Activated CD4-positive, alpha-beta T cell treated with anti-CD3 and anti-CD28 coated beads for 4 hours (primary cell): ENCODE measurements at regions not wholly inside any gene's neighbourhood (a gene's known extent, or its start where the extent isn't known, plus 50 kb on each side); places are given as distances from the start of the nearest gene placed in this dataset.

Source experiments
- DNase-seq, 2 donors: peaks; one replicate each; pipeline ENCODE4 v3.0.0-alpha.2; 2020

DNA sequence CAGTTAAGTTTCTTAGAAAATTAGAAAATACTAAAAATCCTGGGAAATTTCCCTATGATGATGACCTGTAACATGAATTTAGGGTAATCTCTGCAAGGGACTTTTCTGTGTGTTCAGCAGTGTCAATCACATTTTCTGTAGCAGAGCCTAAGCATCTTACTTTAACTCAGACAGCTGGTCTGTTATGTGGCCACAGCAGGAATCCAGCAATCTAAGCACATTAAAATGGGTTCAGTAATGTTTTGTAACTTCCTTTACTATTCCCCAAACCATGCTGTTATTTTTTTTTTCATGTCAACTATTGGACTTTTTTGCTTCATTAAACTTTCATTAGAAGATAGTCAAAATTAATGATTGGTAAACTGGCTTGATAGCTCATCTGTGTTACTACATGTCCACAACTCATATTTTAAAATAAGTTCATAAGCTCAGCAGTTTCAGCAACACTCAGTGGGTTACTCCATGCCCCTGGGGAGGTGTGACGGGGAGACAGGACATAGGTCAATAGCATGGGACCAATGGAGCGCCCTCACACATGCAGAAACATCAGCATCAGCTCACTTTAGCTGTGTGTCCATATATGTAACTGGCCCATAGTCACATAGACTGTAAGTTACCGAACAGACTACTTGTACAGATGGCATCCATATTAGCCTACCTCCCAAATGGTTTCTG is 168.0 kb upstream of the PACRGL start:
- DNase-seq: no peak

DNA sequence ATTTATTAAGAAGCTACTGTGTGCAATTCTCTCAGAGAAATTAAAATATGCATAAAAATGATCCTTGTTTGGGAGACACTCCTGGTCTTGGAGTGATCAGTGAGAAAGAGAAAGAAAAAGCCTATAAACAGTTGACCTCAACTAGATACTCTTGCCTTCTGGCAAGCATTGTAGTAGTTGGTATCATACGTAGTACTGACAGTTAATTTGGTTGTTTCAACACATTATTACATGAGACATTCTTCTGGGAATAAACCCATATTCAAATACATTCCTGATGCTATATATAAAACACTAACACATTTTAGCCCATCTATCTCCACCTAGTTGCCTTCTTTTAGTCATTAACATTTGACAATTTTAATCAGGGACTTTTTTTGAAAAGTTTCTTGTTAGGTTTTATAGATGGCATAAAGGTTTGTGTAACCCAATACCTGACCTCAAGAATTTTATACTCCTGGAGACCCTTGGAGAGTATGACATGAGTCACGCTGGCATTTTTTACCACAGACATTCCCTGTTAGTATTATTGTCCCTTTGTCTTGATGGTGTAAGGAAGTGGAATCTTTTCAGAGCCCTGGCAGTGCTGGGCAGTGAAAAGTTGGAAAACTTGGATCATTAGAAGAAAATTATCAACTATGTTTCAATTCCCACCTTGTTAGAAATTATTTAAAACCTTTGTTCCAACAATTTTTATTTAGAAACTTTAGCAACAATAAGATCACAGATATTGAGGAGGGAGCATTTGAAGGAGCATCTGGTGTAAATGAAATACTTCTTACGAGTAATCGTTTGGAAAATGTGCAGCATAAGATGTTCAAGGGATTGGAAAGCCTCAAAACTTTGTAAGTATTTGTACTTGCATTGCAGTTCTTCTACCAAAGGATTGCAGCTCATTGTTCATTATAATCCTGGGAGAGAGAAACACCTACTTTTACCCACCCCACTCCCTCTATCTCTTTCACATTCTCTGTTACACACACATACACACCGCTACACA is 167.1 kb upstream of the PACRGL start:
- no peak for DNase-seq

DNA sequence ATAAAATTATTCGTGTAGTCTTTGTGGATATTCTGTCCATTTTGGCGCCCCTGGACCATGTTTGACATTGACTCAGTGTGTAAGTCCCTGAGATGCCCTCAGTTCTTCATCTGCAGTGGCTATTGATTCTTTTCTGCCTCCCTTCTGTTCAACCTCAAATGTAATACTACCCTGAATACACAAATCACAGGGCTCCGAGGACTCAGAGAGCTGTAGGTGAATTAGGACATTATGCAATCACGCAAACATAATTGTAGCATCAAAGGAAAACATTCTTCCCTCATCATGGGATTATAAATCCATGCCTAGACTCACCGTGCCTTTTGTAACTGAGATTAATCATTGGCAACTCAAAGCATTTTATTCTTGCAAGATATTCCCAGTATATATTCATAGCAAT is 161.4 kb upstream of the PACRGL start:
- DNase-seq: no peak

DNA sequence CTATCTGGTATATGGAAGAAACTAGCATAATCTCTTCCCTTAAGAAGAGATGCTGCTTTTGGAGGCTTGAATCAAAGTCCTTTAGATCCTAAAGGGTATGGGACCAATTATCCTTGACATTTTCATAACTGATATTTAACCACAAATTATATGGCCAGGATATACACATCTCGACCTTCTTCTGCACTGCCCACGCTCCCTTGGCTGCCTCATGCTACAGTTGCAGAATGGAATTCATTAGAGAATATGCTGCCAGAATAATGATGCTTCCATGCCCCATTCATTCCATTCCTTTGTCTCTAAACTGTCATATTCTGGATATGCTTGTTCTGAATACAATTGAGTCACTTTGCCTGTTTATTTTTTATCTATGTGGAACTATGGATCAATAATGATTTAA is 157.1 kb upstream of the PACRGL start:
- no peak for DNase-seq

DNA sequence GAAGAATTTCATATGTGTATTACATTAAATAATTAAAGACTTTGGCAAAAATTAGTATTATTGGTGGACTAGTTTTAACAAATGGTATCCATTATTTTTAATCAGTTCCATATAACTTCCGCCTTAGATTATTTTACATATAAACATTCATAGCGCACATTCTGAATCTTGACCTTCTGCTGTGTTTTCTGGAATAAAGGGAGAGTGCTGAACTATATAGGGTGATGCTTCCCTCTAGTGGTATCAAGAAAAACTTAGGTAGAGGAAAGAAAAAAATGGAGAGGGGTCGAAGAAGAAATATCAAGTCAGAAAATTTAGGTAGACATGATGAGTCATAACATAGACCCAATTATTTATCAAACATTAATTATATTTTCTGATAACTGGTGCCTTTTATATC is 155.6 kb upstream of the PACRGL start:
- DNase-seq: no peak

DNA sequence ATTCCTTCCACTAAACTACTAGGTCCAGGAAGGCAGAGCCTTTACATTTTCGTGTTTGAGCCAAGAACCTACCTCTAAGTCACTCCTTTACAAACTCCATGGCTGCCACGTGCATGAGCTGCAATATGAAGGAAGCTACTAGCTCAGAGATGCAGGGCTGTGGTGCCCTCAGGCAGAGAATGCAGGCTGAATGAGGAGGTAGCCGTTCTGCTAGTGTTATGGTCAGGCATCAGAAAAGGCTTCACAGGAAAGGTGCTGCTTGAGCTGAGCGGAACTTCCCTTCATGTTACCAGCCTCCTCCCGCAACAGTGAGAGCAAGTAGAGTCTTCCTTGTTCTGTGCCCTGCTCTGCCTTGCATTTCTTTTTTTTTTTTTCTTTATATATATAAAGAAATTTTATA is 148.3 kb upstream of the PACRGL start:
- no peak for DNase-seq

DNA sequence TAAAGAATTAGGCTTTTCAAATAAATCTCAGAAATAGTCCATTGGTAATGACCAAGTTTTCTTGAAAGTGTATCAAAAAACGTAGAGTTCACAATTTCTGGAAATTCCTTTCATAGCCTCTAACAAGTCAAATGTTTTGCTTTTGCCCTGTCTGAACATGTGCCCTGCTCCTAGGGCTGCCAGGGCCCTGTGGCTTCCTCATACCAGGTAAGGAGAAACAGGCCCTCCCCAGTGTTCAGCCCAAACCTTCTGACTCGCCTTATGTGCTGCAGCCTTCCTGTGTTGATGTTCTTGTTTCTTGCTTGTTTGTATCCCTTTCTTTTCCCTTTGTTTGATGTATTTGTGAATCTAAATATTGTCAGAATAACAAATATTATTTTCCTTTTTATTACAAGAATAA is 146.1 kb upstream of the PACRGL start:
- DNase-seq: no peak

DNA sequence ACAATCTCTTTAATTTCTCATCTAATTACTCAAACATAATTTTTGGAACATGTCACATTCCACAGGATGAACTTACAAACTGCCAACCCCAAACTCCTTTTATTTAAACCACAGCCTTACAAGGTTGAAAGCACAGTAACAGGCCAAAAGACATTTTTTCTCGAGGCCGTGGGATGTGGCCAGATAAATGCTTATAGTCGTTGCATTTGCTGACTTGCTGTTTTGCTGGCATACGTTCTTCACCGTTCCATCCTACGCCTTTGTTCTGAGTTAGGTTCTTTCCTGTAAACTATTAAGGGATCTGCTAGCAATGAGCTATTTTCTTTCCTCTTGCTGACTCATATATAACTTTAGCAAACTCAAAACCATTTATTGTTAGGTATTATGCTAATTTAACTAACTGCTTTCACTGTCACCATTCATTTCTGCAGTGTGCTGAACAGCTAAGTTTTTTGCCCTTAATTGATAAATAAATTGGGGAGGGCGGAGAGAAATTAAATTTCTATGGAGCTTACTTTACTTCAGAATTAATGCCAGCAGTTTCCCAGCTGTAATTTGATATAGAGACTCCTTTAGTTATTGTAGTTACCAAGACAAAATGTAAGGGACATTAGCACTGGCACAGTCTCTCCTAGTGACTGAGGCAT is 135.1 kb upstream of the PACRGL start:
- DNase-seq: no peak

DNA sequence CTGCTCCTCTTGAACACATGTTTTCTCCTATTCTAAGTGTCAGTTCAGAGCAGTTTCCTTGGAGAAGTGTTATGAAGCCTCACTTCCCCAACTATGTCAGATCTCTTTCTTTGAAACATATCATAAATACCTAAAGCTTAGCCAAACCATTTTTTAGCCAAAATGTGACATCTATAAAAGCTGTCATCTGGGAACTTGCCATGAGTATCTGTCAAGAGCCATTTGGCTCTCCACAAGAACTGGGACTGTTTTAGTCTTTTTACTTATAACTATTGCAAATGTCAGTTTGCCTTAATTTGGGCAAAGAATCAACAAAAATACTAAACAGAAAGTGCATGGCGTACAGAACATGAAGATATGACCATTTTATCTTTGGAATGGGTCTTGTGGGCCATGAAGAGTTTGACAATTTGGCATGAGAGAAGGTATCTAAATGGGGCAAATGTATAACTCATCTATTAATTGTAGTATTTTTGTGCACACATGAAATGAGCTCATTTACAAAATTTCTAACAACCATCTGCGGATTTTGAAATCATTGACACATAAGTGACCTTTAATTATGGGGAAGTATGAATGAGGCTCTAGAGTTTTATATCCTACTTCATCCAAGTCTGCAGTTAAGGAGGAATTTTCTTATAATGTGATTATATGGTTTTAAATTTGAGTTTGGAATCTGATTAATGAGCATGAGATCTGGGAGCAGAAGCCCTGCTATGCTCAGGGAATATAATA is 129.1 kb upstream of the PACRGL start:
- DNase-seq: no peak

DNA sequence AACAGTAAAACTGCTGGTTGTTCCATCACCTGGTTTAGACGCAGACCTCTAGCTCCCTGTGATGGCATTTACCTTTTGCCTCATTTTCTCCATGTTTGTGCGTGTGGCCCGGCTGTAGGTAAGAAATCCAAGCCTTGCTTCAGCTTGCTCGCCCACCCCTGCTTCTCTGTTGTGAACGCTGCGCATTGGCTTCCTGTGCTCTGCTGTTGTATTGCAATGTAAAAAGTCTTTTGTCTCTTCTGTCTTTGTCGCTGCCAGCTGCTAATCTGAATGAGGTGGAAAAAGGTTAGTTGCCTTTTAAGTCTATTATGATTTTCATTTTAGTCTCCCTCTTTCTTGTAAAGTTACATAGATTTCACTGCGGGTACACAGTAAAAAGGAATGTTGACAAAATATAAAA is 127.3 kb upstream of the PACRGL start:
- no peak for DNase-seq

DNA sequence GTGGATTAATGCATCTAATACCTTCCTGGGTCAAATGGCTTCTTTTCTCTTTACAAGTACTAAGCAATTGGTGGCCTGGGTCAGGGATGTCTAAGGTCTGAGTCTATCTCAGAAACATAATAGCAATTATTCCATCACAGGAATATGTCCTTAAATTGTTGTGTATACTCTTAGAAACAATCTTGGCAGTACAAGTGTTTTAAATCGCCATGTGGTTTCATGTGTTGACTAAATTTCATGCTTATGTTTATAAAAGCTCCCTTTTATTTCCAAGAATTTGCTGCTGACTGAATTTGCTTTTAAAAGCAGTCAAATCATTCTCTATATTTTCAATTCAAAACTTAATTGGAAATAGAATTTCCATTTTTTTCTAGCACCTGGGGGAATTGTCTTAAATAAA is 125.3 kb upstream of the PACRGL start:
- no peak for DNase-seq

DNA sequence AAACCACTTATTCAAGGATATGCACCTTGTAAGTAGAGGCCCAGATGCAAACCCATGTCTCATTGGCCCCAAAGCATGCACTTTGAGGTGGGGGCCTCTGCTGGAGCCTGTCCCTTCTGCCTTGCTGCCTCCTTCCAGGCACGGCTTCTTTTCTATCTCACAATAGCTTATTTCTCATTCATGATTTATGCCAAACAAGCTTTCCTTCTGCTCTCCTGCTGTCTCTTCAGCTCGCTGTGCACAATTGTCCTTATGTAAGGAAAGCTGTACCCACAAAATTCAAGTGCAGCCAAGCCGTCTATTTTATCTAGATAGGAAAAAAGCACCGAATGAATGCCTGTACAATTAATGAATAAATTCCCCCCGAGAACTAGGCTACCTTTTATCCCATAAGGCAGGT is 124.8 kb upstream of the PACRGL start:
- no peak for DNase-seq

DNA sequence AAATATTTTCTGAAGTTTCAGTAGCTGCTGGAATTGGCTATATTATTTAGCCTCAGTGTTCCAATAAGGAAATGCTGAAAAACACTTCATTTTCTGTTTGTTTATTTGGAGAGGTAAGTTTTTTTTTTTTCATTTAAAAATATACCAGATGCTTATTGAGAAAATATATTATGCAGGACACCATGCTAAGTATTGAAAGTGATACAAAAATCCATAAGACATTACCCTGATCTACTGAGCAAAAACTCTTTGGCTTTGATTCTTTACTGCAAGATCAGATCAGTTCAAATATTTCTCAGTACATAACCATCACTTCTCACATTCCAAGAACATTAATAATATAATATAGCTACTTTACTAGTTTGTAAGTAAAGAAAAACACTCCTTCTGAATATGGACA is 123.4 kb upstream of the PACRGL start:
- no peak for DNase-seq

DNA sequence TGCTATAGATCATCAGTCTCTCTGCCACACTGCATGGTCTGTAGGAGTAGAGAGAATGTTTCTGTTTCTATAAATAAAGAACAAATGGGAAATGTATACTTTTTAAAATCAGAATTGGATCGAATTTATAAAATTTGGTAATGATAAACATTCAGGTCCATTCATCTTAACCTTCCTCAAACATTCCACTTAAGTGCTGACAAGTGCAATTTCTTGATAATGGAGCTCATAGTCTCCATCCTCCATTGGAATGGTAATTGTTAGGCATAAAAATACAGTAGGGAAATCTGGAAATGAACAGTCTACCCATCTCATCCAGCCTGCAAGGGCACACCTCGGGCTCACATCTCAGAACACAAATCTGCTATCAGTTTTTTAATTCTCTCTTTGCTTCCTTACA is 122.6 kb upstream of the PACRGL start:
- DNase-seq: no peak

DNA sequence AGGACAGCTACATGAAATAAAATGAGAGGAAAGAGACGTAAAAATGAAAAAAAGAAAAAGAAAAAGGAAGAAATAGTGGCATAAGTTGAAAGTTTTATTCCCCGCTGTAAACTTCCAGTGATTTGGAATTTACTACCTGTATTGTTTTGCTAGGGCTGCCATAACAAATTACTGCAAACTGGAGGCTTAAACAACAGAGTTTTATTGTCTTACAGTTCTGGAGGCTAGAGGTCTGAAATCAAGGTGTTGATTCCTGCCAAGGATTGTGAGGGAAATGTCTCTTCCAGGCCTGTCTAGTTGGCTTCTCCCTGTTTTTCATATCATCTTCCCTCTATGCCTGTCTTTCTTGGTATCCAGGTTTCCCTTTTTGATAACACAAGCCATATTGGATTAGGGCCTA is 119.4 kb upstream of the PACRGL start:
- no peak for DNase-seq

DNA sequence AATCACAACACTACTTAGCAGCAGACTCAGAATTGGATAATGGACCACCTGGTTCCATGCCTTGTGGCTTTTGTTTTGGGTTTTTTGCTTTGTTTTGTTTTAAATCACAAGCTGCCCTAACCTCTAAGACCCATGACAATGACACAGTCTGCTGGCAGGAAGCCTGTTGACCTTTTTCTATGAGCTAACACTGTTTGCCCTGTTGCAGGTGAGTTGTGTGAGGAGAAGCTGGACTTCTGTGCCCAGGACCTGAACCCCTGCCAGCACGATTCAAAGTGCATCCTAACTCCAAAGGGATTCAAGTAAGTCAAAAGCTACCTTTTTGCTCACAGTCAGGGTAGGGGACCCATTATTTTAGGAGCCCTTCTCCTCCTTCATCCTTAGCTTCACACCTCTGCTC is 110.8 kb upstream of the PACRGL start:
- DNase-seq: no peak

DNA sequence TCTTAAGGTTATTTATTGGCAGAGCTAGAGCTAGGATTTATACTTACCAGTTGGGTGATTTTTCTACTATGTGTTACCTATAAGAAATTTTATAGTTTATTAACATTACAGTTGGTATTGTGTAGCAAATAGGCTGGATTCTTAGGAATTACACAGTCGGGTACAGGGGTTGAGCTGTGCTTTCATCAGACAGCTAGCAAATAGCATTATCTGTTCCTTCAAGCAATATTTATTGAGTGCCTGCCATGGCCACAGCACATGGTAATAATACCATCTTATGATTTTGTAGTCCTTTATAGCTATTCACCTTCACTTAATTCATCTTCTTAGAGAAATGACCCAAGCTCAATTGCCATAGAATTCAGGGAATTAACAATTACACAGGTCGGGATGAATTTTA is 109.4 kb upstream of the PACRGL start:
- no peak for DNase-seq

DNA sequence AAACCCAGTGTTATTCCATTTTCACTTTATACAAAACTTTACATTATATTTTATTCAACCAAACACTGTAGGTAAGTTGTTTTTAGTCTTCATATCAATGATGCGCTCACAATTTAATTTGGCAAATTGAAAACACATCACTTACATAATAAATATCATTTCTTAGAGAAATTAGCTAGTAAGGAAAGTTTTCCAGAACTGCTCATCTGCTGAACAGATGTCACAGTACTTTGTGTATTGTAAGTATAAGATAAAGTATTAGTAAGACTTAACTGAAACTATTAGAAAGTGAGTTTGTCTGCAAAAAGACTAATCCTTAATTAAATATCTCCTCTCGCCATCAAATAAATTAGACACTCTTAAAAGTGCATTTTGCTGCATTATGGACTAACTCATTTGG is 108.7 kb upstream of the PACRGL start:
- DNase-seq: no peak

DNA sequence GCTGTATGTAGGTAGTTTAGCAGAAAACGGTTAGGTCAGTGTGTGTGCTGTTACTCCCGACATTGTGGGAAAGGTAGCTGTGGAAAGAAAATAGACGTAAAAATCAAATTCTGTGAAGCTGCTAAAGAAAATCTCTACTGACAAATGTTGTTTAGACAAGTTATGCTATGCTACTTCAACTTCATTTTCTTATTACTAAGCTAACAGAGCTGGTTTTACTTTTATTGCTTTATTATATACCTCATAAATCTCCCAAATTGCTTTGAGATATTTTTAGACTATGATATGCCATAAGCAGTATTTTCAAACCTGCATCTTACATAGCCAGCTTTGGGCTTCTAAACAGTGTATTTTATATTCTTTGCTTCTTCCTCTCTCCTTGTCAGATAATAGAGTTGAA is 108.2 kb upstream of the PACRGL start:
- no peak for DNase-seq

DNA sequence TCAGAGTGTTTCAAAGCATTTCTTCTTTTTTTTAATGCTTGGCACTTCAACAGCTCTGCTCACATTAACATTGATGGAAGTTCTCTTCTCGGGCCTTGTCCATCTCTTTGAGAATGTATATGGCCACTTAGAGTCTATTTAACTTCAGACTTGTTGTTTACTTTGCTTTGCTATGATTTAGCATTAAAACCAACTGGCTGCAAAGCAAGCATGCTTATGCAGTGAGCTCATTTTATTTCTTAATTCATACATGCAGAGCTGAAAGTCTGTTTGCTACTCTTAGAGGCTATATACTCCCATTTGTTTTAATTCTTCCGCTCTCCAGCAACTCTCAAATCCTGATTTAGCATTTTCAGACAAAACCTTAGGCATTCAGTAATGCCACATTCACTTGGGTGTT is 107.6 kb upstream of the PACRGL start:
- DNase-seq: no peak

DNA sequence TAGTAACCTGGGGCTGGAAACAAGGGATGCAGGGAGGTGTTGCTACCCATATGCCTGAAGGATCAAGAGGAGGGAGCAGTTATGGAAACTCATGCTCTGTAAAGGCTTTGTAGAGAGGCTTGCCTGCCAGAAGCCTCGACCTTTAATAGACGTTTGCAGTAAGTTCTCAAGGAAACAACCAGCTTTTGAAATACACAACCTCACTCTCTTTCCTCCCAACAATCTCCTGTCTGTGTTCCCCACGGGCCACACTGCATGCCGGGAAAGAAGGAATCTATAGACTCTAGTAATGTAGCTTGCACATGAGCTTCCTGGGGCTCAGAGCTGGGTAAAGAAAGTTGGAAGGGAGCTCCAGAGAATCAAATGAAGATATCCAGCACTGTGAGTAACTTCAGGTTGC is 101.6 kb upstream of the PACRGL start:
- no peak for DNase-seq

DNA sequence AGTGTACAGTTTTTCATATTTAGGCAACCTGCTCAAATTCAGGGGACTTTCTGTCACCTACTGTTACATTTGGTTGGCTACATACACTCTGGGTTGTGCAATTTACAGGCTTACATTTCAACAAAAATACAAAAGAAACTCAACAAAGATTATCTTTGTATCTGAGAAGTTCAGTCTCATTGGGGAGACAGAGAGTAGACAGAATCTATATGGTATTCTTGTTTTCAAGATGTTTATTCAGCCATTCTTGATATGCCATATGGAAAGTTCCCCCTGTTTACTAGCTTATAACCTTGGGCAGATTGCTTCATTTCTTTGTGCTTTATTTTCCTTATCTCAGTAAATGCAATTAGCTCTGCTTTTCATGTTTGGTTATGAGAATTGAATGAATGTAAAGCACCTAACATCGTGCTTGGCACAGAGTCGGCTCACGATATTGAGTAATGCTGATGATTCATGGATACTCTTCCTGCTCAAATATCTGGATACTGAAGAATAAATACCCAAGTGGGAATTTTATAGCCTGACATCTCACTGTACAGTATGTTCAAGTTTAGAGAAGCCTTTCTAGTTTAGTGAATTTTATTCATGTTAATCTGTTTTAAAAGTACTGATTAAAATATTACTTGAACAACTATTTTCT is 96.5 kb upstream of the PACRGL start:
- DNase-seq: no peak

DNA sequence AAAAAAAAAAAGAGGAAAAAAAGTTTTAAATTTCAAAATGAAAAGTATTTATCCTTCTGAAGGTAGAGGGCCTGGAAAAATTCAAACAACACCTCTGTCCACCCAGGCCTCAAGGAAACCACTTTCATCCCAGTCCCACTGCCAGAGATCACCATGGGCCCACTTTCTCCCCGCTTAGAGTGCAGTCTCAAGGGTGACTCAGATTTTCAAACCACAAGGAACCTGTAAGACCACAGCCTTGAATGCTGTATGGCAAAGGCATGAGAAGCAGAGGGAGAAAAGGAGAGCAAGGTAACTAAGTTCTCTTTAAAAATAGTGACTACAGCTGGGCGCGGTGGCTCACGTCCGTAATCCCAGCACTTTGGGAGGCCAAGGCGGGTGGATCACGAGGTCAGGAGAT is 87.9 kb upstream of the PACRGL start:
- DNase-seq: no peak
